OCI-LY1 (cell line): ENCODE measurements at regions not wholly inside any gene's neighbourhood (a gene's known extent, or its start where the extent isn't known, plus 50 kb on each side); places are given as distances from the start of the nearest gene placed in this dataset.

Source experiments
- H2AFZ ChIP-seq: fragments of 200-600 bp; sonication (generic), shearing (Covaris generic); 2 replicates; pipeline ENCODE4 v1.6.0; 2014; ENCODE audit warnings: antibody characterized with exemption, mild to moderate bottlenecking, low read length
- H3F3A ChIP-seq: fragments of 200-600 bp; sonication (generic), shearing (Covaris generic); 2 replicates; pipeline ENCODE4 v1.6.0; 2014; ENCODE audit warnings: mild to moderate bottlenecking, antibody characterized with exemption, low read length, moderate library complexity; ENCODE audit not compliant: insufficient read depth
- H3K27ac ChIP-seq: fragments of 200-600 bp; sonication (generic); 2 replicates; pipeline ENCODE4 v1.5.1; 2014; ENCODE audit warnings: low read length, mixed run types, mild to moderate bottlenecking, low read depth; ENCODE audit not compliant: poor library complexity, severe bottlenecking
- H3K27me3 ChIP-seq: fragments of 200-600 bp; sonication (generic); 2 replicates; pipeline ENCODE4 v1.6.0; 2014; ENCODE audit warnings: antibody characterized with exemption, mild to moderate bottlenecking, low read length, moderate library complexity; ENCODE audit not compliant: insufficient read depth
- H3K36me3 ChIP-seq: fragments of 200-600 bp; sonication (generic); 2 replicates; pipeline ENCODE4 v1.6.1; 2014; ENCODE audit warnings: mild to moderate bottlenecking, antibody characterized with exemption, low read length, moderate library complexity, mixed read lengths; ENCODE audit not compliant: insufficient read depth
- H3K4me1 ChIP-seq: fragments of 200-600 bp; sonication (generic); 2 replicates; pipeline ENCODE4 v1.5.1; 2014; ENCODE audit warnings: mild to moderate bottlenecking, low read length, moderate library complexity; ENCODE audit not compliant: insufficient read depth, severe bottlenecking
- H3K4me2 ChIP-seq: fragments of 200-600 bp; sonication (generic), shearing (Covaris generic); 2 replicates; pipeline ENCODE4 v1.6.1; 2014; ENCODE audit warnings: low read length
- H3K4me3 ChIP-seq: fragments of 200-600 bp; sonication (generic); 2 replicates; pipeline ENCODE4 v1.5.1; 2014; ENCODE audit warnings: low read length, low read depth, mild to moderate bottlenecking, mixed read lengths; ENCODE audit not compliant: poor library complexity, severe bottlenecking
- H3K79me2 ChIP-seq: fragments of 200-600 bp; shearing (Covaris generic); 2 replicates; pipeline ENCODE4 v1.6.1; 2016; ENCODE audit warnings: mixed run types, low read length, mixed read lengths; ENCODE audit not compliant: insufficient read depth
- H3K9ac ChIP-seq: fragments of 200-600 bp; sonication (generic), shearing (Covaris generic); 2 replicates; pipeline ENCODE4 v1.6.1; 2014; ENCODE audit warnings: mild to moderate bottlenecking, low read length, mixed read lengths
- H3K9me2 ChIP-seq: fragments of 200-600 bp; sonication (generic), shearing (Covaris generic); 2 replicates; pipeline ENCODE4 v1.6.1; 2014; ENCODE audit warnings: low read depth, mild to moderate bottlenecking, low read length, mixed read lengths
- H3K9me3 ChIP-seq: fragments of 200-600 bp; shearing (Covaris generic); 2 replicates; pipeline ENCODE4 v1.6.1; 2014; ENCODE audit warnings: low read length, mixed read lengths
- H4K20me1 ChIP-seq: fragments of 200-600 bp; sonication (generic), shearing (Covaris generic); 2 replicates; pipeline ENCODE4 v1.6.0; 2016; ENCODE audit warnings: mild to moderate bottlenecking, low read length; ENCODE audit not compliant: insufficient read depth
- EZH2 ChIP-seq: fragments of 200-600 bp; sonication (generic), shearing (Covaris generic); IDR thresholded peaks from 2 replicates; pipeline ENCODE4 v1.8.0; 2017; ENCODE audit warnings: borderline replicate concordance, mixed run types, mild to moderate bottlenecking, antibody characterized with exemption, low read length, moderate library complexity, mixed read lengths
- TF ChIP-seq, protein P1 (sequence below): fragments of 200-600 bp; sonication (generic), shearing (Covaris generic); IDR thresholded peaks from 2 replicates; pipeline ENCODE4 v1.5.1; 2017; ENCODE audit warnings: mild to moderate bottlenecking, antibody characterized with exemption, low read length, moderate library complexity, mixed read lengths

GRCh38 chr2:143953451-143954030, 566.4 kb downstream of the ZEB2 start:
- H3K79me2 ChIP-seq: no peaks in the 10 kb centered on the region
- no peaks in the 10 kb centered on the region for H3K4me1 ChIP-seq
- TF ChIP-seq, protein P1, sequence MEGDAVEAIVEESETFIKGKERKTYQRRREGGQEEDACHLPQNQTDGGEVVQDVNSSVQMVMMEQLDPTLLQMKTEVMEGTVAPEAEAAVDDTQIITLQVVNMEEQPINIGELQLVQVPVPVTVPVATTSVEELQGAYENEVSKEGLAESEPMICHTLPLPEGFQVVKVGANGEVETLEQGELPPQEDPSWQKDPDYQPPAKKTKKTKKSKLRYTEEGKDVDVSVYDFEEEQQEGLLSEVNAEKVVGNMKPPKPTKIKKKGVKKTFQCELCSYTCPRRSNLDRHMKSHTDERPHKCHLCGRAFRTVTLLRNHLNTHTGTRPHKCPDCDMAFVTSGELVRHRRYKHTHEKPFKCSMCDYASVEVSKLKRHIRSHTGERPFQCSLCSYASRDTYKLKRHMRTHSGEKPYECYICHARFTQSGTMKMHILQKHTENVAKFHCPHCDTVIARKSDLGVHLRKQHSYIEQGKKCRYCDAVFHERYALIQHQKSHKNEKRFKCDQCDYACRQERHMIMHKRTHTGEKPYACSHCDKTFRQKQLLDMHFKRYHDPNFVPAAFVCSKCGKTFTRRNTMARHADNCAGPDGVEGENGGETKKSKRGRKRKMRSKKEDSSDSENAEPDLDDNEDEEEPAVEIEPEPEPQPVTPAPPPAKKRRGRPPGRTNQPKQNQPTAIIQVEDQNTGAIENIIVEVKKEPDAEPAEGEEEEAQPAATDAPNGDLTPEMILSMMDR: no peak
- no peak for TF ChIP-seq EZH2
- no peaks in the 10 kb centered on the region for H3K9me3 ChIP-seq
- no peak overlapping the region for H3K4me3 ChIP-seq
- no peaks in the 10 kb centered on the region for H3K9me2 ChIP-seq
- no peak overlapping the region for H3K4me2 ChIP-seq
- H4K20me1 ChIP-seq: no peaks in the 10 kb centered on the region
- H3F3A ChIP-seq: no peaks in the 10 kb centered on the region
- H3K27me3 ChIP-seq: no peaks in the 10 kb centered on the region
- H3K27ac ChIP-seq: no peak overlapping the region
- no peaks in the 10 kb centered on the region for H3K36me3 ChIP-seq
- no peak overlapping the region for H3K9ac ChIP-seq
- H2AFZ ChIP-seq: no peak overlapping the region

DNA sequence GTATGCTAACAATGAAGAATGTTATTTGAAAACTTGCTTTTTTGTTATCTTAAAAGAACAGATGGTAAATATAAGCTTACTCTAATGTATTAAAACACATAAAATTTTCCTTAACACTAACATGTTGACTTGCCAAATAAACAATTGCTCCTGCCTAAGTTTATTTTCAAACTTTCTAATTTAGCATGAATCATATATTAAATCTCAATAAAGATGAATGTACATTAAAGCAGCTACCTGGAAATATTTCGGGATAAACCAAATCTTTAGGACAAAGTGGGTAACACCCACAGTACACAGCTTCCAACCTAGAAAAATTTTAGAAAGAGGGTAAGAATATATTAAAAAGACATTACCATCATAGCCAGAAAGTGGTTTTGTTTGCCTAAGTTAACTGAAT, 567.4 kb downstream of the ZEB2 start:
- H3K4me2 ChIP-seq: no peak overlapping the region

DNA sequence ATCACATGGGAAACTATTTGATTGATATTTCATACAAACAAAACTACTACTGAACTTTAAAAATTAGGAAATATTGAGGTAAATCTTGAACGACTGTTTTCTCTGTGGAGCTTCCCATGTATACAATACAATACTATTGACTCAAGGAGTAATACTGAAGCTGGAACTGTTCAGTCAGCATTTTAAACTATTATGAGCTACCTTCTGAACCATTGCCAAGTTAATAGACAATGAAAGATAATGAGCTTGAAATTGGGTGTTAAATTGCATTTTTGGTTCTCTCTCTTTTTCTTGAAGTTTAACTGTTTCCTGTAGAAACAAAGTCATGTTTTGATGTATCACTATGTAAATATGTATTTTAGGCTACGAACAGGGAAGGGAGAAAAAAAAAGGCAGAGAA, 569.2 kb downstream of the ZEB2 start:
- H3K36me3 ChIP-seq: peaks cover 6% of the 10 kb centered on the region
- no peaks in the 10 kb centered on the region for H3K27me3 ChIP-seq
- H3K4me2 ChIP-seq: no peak overlapping the region
- no peaks in the 10 kb centered on the region for H3K9me2 ChIP-seq
- no peak overlapping the region for H3K27ac ChIP-seq
- H3K9me3 ChIP-seq: no peaks in the 10 kb centered on the region
- no peak overlapping the region for H3K9ac ChIP-seq
- no peak overlapping the region for H3K4me3 ChIP-seq
- no peaks in the 10 kb centered on the region for H3K79me2 ChIP-seq
- H4K20me1 ChIP-seq: no peaks in the 10 kb centered on the region
- no peaks in the 10 kb centered on the region for H3K4me1 ChIP-seq
- TF ChIP-seq, protein P1: no peak
- TF ChIP-seq EZH2: no peak
- H2AFZ ChIP-seq: no peak overlapping the region
- H3F3A ChIP-seq: no peaks in the 10 kb centered on the region

More for the DNA sequence above, 567.4 kb downstream of the ZEB2 start:
- Histone ChIP-seq H3K9ac (no peak overlapping the region), H3K36me3 (no peaks in the 10 kb centered on the region), H4K20me1 (no peaks in the 10 kb centered on the region), H3K4me1 (no peaks in the 10 kb centered on the region), H3K4me3 (no peak overlapping the region), H3K9me2 (no peaks in the 10 kb centered on the region), H3K9me3 (no peaks in the 10 kb centered on the region), H3K79me2 (no peaks in the 10 kb centered on the region), H3F3A (no peaks in the 10 kb centered on the region), H3K27me3 (no peaks in the 10 kb centered on the region), H2AFZ (no peak overlapping the region), H3K27ac (no peak overlapping the region)
- no peak for TF ChIP-seq EZH2
- TF ChIP-seq, protein P1: no peak
